ENCODE measurements at regions not wholly inside any gene's neighbourhood (a gene's known extent, or its start where the extent isn't known, plus 50 kb on each side); places are given as distances from the start of the nearest gene placed in this dataset.

DNA sequence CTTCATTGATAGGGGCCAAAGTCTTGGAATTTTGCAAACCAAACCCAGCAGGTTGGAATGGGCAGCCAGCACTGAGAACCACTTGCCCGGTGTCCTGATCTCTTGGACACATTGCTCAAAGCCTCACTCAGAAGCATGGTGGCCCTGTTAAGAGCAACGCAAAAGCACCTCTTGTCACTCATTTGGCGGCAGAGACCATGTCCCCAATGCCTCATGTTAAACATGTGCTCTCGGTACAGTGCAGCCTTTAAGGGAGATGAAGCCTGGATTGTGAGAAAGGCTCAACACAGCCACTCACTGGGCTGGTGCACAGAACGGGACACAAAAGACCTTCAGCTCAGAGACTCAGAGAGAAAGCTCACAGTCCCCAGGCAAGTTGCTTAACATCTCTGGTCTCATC lies 298.4 kb upstream of the PRDM1 start:
- DNase-seq = no peak

DNA sequence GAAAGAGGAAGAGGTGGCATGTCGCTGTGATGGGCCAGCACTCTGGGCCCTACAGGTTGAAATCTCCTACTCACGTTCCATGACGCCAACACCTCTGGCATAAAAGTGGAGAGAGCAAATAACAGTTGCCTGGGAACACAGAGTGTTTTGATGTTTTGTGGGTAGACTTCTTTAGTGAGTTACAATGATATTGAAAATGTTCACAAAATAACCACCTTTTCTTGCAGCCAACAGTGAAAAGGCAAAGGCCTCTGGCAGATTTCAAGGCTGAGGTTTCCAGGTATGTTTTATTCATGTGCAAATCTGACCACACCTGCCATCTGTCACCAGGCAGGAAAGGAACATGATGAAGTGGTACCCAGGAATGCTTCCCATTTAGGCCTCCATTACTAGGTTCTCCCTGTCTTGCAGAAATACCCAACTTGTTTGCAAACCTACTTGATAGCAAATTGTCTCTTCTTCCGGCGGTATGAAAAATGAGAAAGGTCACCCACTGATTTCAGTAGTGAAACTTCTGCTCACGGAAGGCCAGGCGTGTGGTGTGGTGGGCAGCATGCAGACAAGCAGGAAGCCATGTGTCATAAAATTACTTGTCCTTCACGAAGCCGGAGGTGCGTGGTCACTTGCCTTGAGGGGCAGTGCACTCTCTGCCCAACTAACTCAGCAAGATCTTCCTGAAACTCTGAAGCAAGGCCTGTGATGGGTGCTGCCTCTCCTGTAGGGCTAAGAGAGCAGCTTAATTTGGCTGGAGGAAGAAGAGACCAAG lies 299.1 kb upstream of the PRDM1 start:
- no peak for DNase-seq

DNA sequence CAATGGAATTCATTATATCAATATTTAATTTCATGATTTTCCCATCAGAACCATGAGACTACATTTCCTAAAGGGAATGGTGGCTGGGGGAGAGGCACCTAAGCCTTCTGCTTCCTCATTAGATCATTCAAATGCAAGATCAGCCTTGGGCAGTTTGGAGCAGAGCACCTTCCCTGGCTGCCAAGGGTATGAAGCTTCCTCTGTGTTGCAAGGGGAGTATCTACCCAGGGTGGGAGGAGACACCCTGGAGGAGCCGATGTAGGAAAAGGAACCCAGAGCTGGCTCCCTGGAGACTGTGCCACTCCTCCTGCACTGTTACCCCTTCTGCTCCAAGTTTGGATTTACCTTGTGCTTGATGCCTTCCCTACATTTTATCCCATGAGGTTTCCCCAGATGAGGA lies 299.7 kb upstream of the PRDM1 start:
- DNase-seq = no peak

DNA sequence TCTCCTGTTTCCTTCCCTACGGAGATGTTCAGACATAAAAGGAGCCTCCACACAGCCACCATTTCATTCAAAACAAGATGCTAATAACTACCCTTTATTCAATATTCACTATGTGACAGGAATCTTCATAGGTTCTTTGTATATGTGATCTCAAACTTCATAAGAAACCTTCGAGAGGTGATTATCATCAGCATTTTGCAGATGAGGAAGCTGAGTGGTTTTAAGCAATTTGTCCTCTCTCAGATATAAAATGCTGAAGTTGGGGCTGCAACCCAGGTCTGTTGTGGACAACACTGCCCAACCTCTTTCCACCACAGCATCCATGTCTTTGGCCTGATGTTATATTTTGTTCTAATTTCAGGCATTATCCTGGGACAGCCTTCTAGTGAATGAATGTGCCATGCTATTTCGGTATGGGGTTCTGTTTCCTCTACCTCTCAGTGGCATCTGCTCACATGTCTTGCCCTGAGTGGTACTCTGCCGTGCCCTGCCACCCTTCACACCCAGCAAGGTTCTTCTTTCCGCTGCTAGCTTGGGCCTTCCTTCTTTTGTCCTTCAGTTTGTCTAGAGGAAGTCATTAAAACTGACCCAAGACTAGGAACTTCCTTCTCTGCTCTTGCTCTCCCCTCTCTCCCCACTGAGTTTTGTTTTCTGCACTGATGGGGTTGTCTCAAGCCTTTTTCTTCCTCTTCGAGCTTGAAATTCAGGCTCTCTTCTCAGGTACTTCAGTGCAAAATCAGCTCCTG lies 300.9 kb upstream of the PRDM1 start:
- DNase-seq = no peak

DNA sequence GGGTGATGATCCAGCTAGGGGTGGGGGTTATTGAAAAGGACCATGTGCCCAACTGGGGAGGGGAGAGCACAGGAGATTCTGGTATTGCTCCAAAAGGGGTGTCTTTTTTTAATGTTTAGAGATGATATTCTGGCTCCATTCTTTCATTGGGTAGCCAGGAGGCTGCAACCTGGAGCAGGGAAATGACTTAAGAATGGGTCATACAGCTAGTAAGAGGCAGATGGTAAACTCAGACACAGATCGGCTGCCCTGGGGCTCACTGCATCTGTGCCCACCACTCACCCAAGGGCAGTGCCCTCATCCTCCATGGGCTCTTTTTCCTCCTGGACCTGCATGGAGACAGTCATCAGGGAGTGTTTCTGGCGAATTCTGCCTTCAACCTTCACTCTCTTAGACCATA lies 302.0 kb upstream of the PRDM1 start:
- no peak for DNase-seq

DNA sequence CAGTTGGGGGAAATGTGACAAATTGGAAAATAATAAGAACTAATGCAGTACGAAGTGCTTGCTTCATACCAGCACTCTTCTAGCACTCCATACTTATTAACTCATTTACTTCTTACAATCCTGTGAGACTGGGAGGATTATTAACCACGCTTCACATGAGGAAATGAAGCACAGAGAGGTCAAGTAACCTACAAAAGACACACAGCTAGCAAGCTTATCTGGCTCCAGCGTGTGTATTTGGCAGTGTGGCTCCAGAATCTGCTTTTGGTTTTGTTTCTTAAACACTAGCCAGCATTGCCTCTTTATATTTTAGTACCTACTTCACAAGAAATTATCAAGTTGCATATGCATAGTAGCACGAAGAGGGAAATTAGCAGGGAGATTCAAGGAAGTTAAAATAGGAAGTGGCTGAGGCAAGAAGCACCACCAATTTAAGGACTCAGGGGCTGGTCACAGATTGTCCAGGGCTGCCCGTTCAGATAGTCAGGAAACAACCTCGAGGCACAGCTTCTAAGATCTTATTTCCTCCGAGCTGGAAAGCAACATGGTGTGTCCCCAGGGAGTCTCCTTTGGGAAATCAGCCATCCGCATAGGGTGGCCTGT lies 302.7 kb upstream of the PRDM1 start:
- DNase-seq = no peak

DNA sequence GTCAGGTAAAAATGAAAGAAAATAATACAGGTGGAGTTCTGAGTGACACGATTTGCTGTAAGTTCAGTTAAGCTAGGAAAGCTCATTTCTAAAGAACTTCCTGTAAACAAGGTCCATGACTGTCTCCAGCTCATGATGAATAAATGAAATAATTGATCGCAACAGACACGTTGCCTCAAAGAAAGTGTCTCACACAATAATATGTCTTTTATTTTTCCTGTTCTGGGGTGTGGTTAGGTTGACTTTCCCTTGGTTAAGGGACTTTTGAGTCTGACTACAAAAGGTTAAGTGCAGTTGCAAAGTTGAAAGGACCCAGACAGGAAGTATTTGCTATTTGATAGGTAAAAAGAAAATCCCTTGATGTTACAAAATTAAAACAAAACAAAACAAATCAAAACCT lies 304.2 kb upstream of the PRDM1 start:
- DNase-seq = no peak

DNA sequence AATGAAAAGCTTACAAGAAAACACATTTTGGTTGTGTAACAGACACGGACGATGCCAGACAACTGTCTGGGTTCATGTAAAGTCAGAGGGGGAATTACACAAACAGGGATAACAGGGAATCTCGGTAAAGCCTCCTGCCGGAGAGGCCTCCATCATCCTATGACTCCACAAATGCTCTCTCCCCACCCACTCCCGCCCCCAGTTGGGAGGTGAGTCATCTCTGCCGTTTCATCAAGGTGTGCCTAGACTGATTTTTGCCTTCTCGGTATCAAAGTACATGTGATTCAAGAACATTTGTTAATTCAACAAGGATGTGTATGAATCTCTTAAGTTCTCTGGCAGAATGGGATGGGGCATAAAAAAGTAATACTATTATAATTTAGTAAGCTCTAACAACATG lies 304.9 kb upstream of the PRDM1 start:
- DNase-seq = no peak

DNA sequence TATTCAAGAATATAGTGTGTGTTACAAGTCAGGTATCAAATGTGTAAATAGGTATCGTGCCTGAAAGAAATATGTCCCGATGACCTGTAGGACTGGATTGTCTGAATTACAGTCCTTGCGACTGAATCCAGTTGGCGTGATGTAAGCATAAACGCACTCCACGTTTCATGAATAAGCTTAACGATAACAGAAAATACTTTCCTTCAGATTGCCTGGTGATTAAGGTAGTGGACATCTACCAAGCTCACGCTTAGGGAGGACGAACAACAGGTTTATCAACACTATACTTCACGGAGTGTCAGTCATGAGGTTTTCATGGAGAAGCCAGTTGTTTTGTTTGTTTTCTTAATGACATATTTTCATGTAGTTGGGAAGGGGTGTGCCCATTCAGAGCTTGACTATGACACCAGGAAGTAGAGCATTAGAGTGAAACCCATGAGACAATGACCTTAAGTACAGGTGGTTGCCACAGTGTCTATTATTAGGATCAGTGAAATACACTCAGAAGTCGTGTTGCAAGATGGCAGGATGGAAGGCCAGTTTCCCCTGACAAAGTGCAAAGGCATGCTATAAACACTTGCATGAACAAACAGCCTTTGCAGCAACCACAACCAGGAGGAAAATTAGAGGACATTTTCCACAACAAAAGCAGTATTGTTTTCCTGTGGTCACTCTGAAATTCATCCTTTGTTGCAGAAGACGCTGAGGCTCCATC lies 305.8 kb upstream of the PRDM1 start:
- no peak for DNase-seq

DNA sequence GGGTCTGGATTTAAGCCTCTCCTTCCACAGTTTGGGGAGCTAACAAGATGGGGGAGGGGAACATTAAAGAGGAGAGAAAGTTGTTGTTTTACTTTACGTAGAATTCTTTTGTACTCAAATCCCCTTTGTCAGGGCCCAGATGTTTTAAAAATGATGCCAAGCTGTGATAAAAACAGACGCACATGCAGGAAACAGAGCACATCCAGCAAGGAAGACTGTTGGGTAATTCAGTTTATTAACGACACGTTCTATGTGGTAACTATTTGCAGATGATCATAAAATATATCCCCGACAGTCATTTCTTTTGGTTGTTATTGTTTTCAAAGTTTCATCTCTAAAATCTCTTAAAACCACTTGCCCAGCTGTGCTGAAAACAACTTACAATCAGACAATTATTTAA lies 307.0 kb upstream of the PRDM1 start:
- no peak for DNase-seq

DNA sequence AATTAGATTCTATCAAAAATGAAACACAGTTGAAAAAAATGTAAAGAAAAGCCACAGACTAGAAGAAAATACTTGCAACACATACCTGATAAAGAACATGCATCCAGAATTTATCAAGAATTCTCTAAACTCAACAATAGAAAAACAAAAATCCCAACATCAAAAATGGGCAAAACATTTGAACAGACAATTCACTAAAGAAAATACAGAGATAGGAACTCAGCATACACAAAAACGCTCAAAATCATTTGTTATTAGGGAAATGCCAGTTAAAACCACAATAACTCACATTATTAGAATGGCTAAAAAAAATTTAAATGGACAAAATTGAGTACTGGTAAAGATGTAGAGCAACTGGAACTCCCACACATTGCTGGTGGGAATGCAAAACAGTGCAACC lies 311.0 kb upstream of the PRDM1 start:
- DNase-seq = no peak

DNA sequence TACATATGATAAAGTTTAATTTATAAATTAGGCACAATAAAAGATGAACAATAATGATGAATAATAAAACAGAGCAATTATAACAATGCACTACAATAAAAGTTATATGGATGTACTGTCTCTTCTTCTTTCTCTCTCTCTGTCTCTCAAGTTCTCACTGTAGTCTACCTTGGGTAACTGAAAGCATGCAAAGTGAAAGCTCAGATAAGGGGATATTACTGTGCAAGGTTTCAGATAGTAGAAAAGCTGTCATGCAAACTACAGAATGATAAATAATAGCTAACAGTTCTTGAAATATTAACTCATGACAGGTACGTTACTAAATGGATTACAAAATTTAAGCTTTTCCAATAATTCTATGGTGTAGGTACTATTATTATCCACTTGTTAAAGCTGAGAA lies 311.9 kb upstream of the PRDM1 start:
- no peak for DNase-seq

DNA sequence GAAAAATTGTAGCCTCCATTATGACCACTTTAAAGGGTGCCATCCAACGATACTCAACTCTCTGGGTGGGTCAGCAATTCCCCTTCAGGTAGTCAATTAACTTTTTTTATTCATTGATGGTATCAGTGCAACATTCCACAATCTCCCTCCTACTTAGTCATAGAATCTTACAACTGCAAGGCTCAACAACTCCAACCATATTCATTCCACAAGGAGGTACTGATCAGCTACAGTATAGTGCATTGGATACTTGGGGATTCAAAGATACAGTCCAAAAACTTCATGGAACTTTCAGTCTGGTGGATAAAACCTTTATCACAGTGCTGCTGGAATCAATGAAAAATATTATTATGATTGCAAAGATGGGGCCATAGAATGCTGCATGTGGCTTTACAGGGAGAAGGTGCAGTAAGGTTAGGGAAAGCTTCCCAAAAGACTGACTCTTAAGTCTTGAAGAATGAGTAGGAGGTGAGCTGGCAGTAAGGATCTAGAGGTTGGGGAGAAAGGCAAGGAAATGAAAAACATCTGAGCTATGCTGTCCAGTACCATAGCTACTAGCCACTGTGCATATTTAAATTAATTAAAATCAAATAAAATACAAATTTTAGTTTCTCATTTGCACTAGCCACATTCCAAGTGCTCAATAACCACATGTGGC lies 314.7 kb upstream of the PRDM1 start:
- DNase-seq = no peak

DNA sequence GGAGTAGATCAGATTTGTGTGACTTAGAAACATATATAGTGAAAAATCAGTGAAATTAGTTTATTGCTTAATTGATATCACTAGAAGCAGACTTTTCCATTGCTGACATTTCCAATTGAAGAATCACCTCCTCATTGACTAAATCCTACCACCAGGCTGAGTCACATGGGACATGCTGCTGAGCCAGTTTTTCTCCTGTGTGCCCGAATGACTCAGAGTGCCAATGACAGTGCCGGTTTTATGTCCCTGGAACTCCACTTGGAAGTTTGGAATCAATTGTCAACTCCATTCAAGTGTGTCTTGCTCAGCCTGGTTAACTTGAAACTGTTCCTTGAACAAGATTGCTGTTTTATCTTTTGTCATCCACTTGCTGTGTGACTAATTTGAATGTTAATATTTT lies 316.1 kb upstream of the PRDM1 start:
- DNase-seq = no peak

DNA sequence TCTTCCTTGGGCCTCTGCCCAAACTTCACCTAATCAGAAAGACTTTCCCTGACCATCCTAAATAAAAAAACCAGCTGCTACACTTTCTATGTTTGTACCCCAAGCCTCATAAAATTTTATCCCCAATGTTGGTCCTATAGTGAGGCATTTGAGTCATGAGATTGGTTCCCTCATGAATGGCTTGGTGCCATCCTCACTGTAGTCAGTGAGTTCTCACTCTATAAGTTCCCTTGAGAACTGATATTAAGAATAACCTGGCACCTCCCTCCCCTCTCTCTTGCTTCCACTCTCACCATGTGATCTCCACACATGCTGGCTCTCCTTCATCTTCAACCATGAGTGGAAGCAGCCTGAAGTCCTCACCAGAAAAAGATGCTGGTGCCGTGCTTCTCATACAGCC lies 316.9 kb upstream of the PRDM1 start:
- no peak for DNase-seq

DNA sequence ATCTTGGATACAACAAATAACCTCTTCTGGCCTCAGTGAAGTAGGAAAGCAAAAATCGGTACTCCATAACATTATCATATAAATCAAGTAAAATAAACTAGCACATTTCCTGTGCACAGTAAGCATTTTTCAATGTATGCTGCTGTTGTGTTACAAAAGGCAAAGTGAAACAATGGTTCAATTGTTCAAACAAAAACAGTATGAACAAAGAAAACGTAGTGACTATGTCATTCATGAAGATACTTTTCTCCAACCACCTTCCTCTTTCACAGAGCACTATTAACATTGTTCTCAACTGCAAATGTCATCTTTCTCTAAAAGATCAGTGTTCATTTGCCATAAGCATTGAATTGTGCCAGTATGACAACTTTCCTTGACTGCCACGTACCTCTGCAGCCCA lies 318.6 kb upstream of the PRDM1 start:
- DNase-seq = no peak

DNA sequence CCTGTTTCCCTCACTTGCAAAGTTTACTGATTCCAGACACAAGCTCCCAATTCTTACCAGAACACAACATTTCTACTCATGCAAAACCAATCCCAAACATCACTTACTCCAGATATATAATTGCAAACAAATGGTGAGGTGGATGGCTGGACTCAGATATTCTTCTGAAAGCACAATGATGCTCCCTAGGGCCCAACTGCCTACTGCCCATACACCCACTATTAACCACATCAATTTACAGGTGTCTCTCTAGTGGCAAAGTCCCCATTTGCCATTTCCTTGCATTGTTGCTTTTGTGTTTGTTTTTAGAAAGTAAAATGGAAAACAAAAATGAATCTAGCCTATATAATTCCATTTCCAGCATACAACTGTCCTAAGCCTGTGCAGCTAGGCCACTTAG lies 320.9 kb upstream of the PRDM1 start:
- DNase-seq = no peak

DNA sequence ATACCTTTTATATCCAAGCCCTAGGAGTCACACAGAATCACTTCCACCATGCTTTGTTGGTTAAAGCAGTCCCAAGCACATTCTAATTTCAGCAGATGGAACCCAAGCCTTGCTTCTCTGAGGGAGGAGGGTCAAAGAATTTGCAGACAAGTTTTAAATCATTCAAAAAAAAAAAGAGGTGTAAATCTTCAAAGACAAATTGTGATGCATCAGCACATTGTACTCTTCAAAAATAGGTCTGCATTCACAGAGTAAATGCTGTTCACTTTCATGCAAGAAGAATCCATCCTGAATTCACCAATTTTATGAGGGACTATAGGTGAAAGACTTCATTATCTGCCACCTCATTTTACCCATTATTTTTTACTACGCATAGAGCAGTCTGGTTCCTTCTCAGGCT lies 321.8 kb upstream of the PRDM1 start:
- no peak for DNase-seq

DNA sequence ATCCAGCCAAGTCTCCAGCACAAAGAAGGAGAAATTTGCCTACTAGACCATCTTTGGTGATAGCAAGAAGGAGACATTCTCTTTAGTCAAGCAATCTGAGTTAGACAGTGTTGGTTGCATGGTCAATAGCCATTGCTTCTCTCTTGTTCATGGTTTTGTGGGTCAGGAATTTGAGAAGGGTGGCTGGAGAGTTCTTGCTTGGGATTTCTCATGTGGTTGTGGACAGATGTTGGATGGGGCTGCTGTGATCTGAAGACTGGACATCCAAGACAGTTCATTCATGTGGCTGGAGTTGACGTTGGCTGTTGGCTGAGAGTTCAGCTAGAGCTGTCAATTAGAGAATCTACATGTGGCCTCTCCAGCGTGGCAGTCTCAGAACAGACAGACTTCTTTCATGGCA lies 322.3 kb upstream of the PRDM1 start:
- no peak for DNase-seq

DNA sequence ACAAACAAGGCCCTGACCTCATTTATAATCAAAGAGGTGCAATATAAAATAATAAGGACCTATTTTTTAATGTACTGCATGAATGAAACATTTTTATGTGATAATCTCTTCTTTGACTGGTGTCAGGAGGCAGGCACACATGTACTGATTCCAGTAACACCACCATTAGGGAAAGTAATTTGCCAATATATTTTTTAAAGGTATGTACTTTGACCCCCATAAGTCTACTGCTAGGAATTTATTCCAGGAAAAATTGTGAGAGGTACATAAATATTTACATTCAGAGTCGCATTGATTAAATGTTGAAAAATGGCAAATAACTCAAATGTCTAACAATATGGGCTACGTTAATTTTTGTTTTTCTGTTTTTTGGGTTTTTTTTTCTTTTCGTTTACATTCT lies 325.4 kb upstream of the PRDM1 start:
- DNase-seq = no peak

DNA sequence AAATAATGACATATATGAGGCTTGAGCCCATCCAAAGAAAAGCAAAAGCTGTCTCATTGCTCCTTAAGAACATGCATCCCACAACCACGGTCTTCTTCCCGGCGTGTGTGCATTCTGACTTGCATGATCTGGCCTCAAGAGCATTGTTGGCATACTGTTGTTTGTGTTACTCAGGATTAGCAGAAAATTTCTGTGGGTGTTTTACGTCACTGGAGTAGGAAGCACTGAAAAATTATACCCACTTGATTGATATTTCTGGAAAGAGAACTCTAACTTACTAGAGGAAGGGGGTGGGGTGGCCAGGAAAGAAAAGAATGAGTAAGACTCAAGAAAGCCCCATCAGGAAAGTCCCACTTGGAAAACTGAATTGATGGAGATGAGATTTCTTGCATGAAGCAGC lies 326.2 kb upstream of the PRDM1 start:
- DNase-seq = no peak

DNA sequence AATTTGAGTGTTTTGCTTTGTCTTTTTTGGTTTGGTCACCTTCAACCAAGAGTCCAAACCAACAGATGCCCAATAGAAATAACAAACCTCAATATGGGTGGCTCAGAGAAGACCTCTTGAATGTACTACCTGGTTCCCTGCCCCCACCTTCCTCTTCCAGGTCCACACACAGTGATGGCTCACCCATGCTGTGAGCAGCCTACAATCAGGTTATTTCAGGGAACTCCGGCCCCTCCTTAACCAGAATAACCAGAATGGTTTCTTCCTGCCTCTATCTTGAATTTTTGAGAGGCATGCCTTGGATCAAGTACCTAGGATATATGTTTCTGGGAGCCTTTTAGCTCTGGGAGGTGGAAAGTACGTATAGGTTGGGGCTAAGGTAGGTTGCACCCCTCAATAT lies 327.1 kb upstream of the PRDM1 start:
- DNase-seq = no peak
